ENCODE measurements at regions not wholly inside any gene's neighbourhood (a gene's known extent, or its start where the extent isn't known, plus 50 kb on each side); places are given as distances from the start of the nearest gene placed in this dataset.
"Not testable (repeated sequence)": the region's sequence is repeated elsewhere in the genome, so short reads cannot be mapped to it uniquely, and the experiment has no call there.

DNA sequence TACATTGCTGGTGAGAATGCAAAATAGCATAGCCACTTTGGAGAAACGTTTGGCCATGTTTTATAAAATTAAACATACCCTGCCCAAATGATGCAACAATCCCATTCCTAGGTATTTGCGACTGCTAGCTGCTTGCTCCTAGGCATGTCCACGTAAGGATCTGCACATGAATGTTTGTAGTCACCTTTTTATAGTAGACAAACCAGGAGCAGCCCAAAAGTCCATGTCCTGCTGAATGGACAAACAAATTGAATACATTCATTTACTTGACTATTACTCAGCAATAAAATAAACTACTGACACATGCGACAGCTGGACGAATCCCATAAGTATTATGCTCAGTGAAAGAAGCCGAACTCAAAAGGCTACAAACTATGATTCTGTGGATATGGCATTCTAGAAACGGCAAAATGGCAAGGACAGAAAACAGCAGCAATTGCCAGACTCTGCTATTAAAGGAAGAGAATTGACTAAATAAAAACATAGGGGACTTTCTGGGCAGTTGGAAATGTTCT, 161.9 kb upstream of the GALNT2 start:
- no peak for TF ChIP-seq ZNF274 (IDR thresholded peaks at IDR 0.05; ENCODE audit: low read depth, low read length)
- no peak overlapping the region for H3K4me3 ChIP-seq (ENCODE audit: low read length)

DNA sequence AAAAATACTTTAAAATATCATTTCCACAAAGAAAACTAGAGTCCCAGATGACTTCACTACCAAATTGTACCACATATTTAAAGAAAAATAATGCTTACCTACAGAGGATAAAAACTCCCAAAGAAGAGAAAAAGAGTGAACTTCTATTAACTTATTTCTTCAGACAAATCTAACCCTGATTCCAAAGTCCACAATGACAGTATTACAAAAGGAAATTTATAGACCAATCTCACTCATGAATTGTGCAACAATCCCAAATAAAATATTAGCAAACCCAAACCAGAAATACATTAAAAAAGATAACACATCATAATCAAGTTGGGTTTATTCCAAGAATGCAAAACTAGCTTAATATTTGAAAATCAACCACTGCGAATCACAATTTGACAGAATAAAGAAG, 161.4 kb upstream of the GALNT2 start:
- TF ChIP-seq ZNF274 (IDR thresholded peaks at IDR 0.05; ENCODE audit: low read depth, low read length): no peak
- no peak overlapping the region for H3K4me3 ChIP-seq (ENCODE audit: low read length)

DNA sequence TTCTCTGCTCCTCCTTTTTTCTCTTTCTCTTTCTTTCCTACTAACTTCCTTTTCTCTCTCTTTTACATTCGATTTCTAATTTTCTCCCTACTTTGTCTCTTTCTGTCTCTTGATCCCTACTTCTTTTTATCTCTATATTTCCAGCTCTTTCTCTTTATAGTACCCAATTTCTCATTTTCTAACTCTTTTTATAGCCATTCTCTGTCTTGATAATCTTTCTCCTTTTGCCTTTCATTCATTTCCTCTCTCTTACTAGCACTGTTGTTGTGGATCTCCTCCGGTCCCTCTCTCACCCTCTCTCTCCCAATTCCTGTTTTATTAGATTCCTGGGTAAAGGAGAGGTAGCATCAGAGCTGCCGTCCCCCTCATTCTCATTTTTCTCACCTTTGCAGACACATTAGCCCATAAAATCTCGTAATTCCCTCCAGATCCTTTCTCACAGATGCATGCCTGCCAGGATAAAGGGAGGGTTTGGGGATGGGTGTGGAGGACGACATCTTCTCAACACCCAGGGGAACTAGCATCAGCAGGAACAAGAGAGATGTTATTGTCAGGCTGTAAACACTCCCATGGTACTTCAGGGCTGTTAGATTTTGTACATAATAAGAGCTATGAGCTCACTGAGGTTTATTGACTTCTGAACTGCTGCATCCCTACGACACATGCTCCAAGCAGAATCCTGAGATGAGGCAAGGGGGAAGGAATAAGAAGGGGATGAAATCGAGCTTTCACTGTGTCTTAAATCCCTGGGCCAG, 159.0 kb upstream of the GALNT2 start:
- no peak overlapping the region for H3K4me3 ChIP-seq (ENCODE audit: low read length)
- TF ChIP-seq ZNF274 (IDR thresholded peaks at IDR 0.05; ENCODE audit: low read depth, low read length): no peak

DNA sequence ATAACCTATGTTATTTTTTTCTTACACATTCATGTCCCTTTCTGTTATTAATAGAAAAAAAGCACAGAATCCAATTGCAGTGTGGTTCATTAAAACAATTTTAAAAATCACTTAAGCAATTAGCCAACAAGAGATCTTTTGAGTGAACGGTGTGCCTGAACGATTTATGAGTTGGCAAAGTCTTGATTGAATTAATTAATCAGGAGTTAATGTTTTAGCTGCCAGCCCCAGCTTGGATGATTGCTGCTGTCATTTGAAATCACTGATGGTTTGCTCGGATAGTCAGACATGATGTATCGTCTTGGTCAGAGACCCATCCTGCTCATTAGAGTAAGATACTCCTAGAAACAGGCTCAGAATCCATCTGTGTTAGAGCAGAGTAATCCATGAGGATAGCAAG, 158.3 kb upstream of the GALNT2 start:
- no peak overlapping the region for H3K4me3 ChIP-seq (ENCODE audit: low read length)
- TF ChIP-seq ZNF274 (IDR thresholded peaks at IDR 0.05; ENCODE audit: low read depth, low read length): no peak

DNA sequence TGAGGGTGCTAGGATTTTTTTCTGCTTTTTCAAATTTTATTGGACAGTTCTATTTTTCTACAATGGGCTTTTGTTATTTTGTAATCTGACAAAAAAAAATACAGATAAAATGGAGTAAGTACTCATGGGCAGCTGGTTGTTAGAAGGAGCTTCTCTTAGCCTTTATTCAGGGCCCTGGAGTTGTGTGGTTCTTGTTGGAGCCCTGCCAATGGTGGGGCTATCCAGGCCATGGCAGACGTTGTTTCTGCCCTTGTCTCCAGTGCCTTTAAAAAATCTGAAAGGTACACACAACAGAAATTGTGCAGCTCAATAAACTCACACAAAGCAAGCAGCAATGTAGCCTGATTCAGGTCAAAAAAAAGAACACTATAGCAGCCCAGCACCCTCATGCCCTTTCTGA, 153.5 kb upstream of the GALNT2 start:
- TF ChIP-seq ZNF274 (IDR thresholded peaks at IDR 0.05; ENCODE audit: low read depth, low read length): no peak
- H3K4me3 ChIP-seq (ENCODE audit: low read length): no peak overlapping the region

DNA sequence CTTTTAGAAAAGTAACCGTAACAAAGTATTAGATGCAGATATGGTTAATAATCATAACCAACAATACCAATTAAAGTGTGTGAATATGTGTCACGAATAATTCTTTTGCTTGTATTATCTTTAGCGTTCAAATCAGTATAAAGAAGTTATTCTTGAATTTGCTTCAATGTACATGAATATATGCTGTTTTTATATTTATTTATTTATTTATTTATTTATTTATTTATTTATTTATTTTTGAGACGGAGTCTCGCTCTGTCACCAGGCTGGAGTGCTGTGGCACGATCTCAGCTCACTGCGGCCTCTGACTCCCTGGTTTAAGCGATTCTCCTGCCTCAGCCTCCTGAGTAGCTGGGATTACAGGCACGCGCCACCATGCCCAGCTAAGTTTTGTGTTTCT, 147.6 kb upstream of the GALNT2 start:
- not testable (repeated sequence) for H3K4me3 ChIP-seq (ENCODE audit: low read length)

DNA sequence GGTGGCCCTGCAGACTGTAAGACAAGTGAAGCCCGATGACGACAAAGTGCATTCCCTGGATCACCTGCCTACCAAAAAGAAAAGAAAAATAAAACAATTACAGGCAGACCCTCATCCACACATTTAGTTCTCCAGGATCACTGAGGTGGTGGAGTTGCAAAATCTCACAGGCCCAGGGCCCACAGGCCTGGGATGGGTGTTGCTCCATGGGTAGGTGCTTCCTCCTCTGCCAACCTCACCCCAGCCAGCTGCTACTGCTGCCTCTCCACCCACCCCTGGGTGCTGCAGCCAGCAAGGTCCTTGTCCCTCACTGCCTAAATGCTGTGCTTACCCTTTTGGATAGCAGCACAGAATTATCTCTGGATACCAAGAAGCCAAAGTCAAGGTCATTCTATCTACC, 146.4 kb upstream of the GALNT2 start:
- no peak overlapping the region for H3K4me3 ChIP-seq (ENCODE audit: low read length)
- no peak for TF ChIP-seq ZNF274 (IDR thresholded peaks at IDR 0.05; ENCODE audit: low read depth, low read length)

DNA sequence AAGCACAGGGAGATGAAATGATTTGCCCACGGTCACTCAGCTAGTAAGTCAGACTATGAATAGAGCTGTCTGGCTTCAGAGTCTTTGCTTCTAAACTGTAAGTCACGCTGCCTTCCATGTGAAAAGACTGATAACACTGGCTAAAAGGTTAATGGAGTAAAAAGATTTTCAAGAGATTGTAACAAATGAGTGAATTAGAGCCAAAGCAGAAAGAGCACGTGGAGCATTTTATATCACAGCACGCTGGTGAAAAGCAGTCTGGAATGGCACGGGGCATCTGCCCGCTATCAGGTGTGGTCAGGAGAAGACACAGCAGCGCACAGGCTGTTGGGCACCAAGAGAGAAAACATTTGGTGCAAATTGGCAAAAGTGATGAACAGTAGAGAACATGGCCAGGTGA, 144.8 kb upstream of the GALNT2 start:
- no peak overlapping the region for H3K4me3 ChIP-seq (ENCODE audit: low read length)
- no peak for TF ChIP-seq ZNF274 (IDR thresholded peaks at IDR 0.05; ENCODE audit: low read depth, low read length)

DNA sequence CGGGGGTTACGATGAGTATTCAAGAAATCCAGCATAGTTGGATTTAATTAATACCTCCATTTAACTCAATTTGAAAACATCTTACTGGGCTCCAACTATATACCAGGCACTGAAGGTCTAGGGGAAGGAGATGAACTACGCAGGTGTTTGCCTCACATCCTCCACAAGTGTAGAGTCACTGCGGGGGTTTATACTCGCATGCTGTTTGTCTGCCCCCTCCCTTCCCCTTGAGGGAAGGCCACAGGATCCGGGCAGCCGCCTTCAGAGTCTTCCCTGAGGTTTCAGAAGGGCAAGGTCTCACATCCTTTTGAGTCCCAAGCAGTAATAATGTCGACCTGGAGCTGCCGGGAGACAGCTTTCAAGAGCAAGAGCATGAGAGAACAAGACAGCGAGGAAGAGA, 142.4 kb upstream of the GALNT2 start:
- H3K4me3 ChIP-seq (ENCODE audit: low read length): no peak overlapping the region
- TF ChIP-seq ZNF274 (IDR thresholded peaks at IDR 0.05; ENCODE audit: low read depth, low read length): no peak

DNA sequence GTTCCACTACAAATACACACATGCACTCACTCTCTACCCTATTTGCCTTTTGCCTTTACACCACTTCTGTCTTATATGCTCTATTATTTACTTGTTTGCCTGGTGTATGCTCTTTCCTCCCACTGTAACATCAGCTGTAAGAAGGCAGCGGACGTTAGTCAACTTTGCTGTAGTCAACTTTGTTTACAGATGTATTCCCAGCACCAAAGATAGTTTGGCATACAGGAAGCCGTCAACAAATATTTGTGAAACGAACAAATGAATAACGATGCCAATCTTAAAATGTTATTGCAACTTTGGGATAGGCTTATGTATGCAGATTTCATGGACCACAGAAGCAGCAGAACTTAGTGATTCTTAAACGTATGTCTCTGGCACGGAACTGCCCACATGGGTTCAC, 138.3 kb upstream of the GALNT2 start:
- TF ChIP-seq ZNF274 (IDR thresholded peaks at IDR 0.05; ENCODE audit: low read depth, low read length): no peak
- no peak overlapping the region for H3K4me3 ChIP-seq (ENCODE audit: low read length)

DNA sequence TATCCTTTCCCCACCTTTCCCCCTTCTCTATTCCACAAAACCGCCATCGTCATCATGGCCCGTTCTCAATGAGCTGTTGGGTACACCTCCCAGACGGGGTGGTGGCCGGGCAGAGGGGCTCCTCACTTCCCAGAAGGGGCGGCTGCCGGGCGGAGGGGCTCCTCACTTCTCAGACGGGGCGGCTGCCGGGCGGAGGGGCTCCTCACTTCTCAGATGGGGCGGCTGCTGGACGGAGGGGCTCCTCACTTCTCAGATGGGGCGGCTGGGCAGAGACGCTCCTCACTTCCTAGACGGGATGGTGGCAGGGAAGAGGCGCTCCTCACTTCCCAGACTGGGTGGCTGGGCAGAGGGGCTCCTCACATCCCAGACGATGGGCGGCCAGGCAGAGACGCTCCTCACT, 135.3 kb upstream of the GALNT2 start:
- not testable (repeated sequence) for H3K4me3 ChIP-seq (ENCODE audit: low read length)

DNA sequence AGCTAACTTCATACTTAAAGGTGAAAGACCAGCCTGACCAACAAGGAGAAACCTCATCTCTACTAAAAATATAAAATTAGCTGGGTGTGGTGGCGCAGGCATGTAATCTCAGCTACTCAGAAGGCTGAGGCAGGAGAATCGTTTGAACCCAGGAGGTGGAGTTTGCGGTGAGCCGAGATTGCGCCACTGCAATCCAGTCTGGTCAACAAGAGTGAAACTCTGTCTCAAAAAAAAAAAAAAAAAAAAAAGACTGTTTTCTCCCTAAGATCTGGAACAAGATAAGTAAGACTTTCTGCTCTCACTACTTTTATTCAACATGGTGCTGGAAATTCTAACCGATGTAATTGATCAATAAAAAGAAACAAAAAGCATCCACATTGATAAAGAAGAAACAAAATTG, 131.9 kb upstream of the GALNT2 start:
- H3K4me3 ChIP-seq (ENCODE audit: low read length): not testable (repeated sequence)

DNA sequence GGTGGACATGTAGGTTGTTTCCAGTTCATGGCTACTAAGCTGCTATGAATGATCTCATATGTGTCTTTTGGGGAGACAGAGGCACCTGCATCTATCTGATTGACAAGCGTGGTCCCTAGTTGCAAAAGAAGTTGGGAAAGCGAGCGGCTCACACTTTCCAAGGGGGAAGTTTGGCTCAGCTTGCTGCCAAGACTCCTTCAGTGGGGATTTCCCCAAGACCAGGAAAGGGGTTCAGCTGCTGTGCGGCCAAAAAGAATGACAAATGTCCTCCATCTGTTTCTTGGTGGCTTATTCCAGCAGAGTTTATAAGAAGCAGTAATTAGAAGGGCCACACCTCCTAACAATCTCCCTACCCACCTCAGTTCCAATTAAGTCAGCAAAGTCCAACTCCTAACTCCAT, 128.5 kb upstream of the GALNT2 start:
- H3K4me3 ChIP-seq (ENCODE audit: low read length): no peak overlapping the region
- no peak for TF ChIP-seq ZNF274 (IDR thresholded peaks at IDR 0.05; ENCODE audit: low read depth, low read length)

DNA sequence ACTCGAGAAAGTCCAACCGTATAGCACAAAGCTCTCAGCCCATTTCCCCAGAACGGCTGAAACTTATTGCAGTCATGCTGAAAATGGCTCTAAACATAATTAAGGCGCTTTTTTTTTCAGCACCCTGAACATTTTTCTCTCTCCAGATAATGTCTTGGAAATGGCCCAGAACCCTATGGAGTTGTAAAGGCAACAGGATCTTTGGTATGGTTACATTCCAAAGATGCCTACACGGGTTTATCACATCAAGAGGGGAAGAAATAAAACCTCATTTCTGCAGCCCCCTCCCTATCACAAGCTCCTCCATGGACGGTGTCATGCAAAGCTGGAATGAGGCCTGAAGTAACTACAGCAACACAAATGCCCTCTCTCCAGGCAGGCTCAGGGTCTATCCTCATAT, 126.4 kb upstream of the GALNT2 start:
- H3K4me3 ChIP-seq (ENCODE audit: low read length): no peak overlapping the region
- TF ChIP-seq ZNF274 (IDR thresholded peaks at IDR 0.05; ENCODE audit: low read depth, low read length): no peak

DNA sequence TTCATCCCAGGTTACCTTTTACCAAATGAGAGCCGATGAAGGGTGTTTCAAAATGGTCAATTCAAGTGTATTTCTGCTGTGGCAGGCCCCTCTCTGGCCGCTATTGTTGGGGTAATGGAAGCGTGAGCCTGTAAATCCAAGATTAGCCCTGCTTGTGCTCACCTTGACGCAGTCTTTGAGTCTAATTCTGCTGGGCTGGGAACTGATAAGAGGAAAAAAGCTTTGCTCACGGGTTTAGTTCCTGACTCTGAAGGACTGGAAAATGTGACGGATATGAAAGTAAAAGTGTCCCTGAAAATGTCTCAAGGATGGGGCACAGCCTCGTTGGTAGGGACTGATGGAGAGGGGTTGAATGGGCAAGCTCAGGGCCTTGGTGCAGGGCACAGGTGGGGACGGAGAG, 125.9 kb upstream of the GALNT2 start:
- TF ChIP-seq ZNF274 (IDR thresholded peaks at IDR 0.05; ENCODE audit: low read depth, low read length): no peak
- no peak overlapping the region for H3K4me3 ChIP-seq (ENCODE audit: low read length)

DNA sequence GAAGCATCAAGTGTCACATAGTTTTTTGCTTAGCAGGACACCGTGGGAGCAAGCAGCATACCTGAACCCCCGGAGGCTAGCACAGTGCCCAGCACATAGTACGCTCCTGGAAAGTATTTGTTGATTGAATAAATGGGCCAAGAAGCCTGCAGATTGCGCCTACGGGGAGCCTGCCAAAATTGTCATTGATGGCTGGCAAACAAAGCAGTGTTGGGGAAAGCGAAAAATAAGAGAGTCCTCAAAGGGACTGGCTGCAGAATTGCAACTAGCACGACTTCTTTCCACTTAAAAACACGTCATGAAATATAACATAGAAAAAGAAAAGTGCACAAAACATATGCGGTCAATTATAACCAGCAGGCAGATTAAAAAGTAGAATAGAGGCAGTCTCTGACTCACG, 125.2 kb upstream of the GALNT2 start:
- H3K4me3 ChIP-seq (ENCODE audit: low read length): no peak overlapping the region
- TF ChIP-seq ZNF274 (IDR thresholded peaks at IDR 0.05; ENCODE audit: low read depth, low read length): no peak
